Thyroid gland (tissue), 4 donors: ENCODE measurements at regions not wholly inside any gene's neighbourhood (a gene's known extent, or its start where the extent isn't known, plus 50 kb on each side); places are given as distances from the start of the nearest gene placed in this dataset.

Source experiments
- DNase-seq, 2 donors: peaks; one replicate each; pipeline ENCODE4 v3.0.0-alpha.2; 2019
- H3K27ac ChIP-seq, 3 donors: fragments of 200-600 bp; sonication (generic); 1 replicate in 2 of 3; 2 replicates in 1 of 3; pipeline ENCODE4 v1.5.1; 2016 to 2019; ENCODE audit warnings: mild to moderate bottlenecking in 1 of 3, moderate library complexity in 1 of 3
- H3K27me3 ChIP-seq: fragments of 200-600 bp; sonication (generic); one replicate; pipeline ENCODE4 v1.5.1; 2019
- H3K36me3 ChIP-seq, 2 donors: fragments of 200-600 bp; sonication (generic); one replicate each; pipeline ENCODE4 v1.5.1; 2016 to 2019
- H3K4me1 ChIP-seq, 2 donors: fragments of 200-600 bp; sonication (generic); one replicate each; pipeline ENCODE4 v1.5.1; 2017 to 2019
- H3K4me3 ChIP-seq, 3 donors: fragments of 200-600 bp; sonication (generic); replicated peaks in 1 of 3; 1 replicate in 2 of 3; 2 replicates in 1 of 3; pipeline ENCODE4 v1.5.1; 2016; ENCODE audit warnings: mild to moderate bottlenecking in 1 of 3
- H3K9me3 ChIP-seq: fragments of 200-600 bp; sonication (generic); one replicate; pipeline ENCODE4 v1.5.1; 2017
- POLR2A ChIP-seq, 2 donors: fragments of 450-650 bp; IDR thresholded peaks; one replicate each; pipeline ENCODE4 v1.6.1; 2017; ENCODE audit warnings: antibody characterized with exemption in 2 of 2, mild to moderate bottlenecking in 2 of 2, moderate library complexity in 1 of 2
- WGBS, 2 donors: methylation state at CpG; one replicate each; pipeline ENCODE4 v1.1.5; 2017; 5-methylcytosine and 5-hydroxymethylcytosine counted together
- intact Hi-C: fragments of 100-400 bp; cut with DNase I; formaldehyde crosslinking; loops from one replicate; pipeline ENCODE4 v1.15.1; 2023
- TF ChIP-seq, protein P1 (sequence below), 6 experiments: fragments of 200-600 bp in 3 of 6; fragments of 450-650 bp in 3 of 6; sonication (generic) in 3 of 6; IDR thresholded peaks; one replicate each; pipeline ENCODE4 v1.5.1; 2016 to 2019; ENCODE audit warnings: antibody characterized with exemption in 6 of 6, mild to moderate bottlenecking in 2 of 6, inconsistent platforms in 1 of 6, moderate library complexity in 1 of 6

- intact Hi-C loops = no loop called here
- DNase-seq = no peak
- Histone ChIP-seq H3K4me3 (no peak overlapping the region), H3K4me1 (peaks cover 2 to 7% of the 10 kb centered on the region in 2 donors), H3K27ac (no peak overlapping the region), H3K36me3 (no peaks in the 10 kb centered on the region), H3K27me3 (no peaks in the 10 kb centered on the region), H3K9me3 (no peaks in the 10 kb centered on the region)
- WGBS, 2 donors = 85 to 86% methylated on average over 2 of the region's 2 CpGs
- TF ChIP-seq POLR2A (IDR thresholded peaks at IDR 0.05) = no peak
- TF ChIP-seq, protein P1, sequence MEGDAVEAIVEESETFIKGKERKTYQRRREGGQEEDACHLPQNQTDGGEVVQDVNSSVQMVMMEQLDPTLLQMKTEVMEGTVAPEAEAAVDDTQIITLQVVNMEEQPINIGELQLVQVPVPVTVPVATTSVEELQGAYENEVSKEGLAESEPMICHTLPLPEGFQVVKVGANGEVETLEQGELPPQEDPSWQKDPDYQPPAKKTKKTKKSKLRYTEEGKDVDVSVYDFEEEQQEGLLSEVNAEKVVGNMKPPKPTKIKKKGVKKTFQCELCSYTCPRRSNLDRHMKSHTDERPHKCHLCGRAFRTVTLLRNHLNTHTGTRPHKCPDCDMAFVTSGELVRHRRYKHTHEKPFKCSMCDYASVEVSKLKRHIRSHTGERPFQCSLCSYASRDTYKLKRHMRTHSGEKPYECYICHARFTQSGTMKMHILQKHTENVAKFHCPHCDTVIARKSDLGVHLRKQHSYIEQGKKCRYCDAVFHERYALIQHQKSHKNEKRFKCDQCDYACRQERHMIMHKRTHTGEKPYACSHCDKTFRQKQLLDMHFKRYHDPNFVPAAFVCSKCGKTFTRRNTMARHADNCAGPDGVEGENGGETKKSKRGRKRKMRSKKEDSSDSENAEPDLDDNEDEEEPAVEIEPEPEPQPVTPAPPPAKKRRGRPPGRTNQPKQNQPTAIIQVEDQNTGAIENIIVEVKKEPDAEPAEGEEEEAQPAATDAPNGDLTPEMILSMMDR (IDR thresholded peaks at IDR 0.05) = no peak
These were observed 308.0 kb downstream of the MAP2K6 start for GRCh38 chr17:69722518-69722917.

GRCh38 chr17:69723316-69723715, 308.8 kb downstream of the MAP2K6 start:
- Histone ChIP-seq H3K9me3 (no peaks in the 10 kb centered on the region), H3K27ac (no peak overlapping the region), H3K36me3 (no peaks in the 10 kb centered on the region), H3K27me3 (no peaks in the 10 kb centered on the region), H3K4me3 (no peak overlapping the region), H3K4me1 (peaks cover 2% of the 10 kb centered on the region in 2 donors)
- TF ChIP-seq, protein P1 (IDR thresholded peaks at IDR 0.05) = no peak
- no peak for TF ChIP-seq POLR2A (IDR thresholded peaks at IDR 0.05)
- DNase-seq = no peak
- intact Hi-C loops = no loop called here
- 89 to 96% methylated on average over 3 of the region's 3 CpGs for WGBS, 2 donors

GRCh38 chr17:69723741-69724140, 309.2 kb downstream of the MAP2K6 start:
- no peak for DNase-seq
- no peak for TF ChIP-seq POLR2A (IDR thresholded peaks at IDR 0.05)
- TF ChIP-seq, protein P1 (IDR thresholded peaks at IDR 0.05) = no peak
- H3K4me3 ChIP-seq = no peak overlapping the region
- peaks cover 6% of the 10 kb centered on the region in 2 donors for H3K4me1 ChIP-seq
- H3K27ac ChIP-seq = no peak overlapping the region
- no peaks in the 10 kb centered on the region for H3K9me3 ChIP-seq
- intact Hi-C loops = no loop called here
- no peaks in the 10 kb centered on the region for H3K27me3 ChIP-seq
- H3K36me3 ChIP-seq = no peaks in the 10 kb centered on the region

DNA sequence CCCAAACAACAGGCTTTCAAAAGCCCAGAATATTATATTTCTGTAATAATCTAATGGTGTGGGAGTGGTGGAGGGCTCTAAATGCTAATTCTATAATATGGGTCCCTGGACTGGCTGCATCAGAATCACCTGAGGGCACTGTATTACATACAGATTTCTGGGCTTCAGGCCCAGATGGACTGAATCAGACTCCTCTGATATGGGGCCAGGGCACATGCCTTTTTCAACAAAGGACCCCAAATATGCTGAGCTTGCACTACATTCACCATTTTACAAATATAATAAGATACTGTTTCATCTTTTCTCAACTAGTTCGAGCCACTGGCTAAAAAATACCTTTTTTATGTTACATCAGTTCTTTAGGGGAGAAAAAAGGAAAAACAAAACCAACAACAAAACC, 309.7 kb downstream of the MAP2K6 start:
- H3K9me3 ChIP-seq = no peaks in the 10 kb centered on the region
- DNase-seq = no peak
- intact Hi-C loops = no loop called here
- H3K36me3 ChIP-seq = no peaks in the 10 kb centered on the region
- peaks cover 11% of the 10 kb centered on the region in 2 donors for H3K4me1 ChIP-seq
- no peaks in the 10 kb centered on the region for H3K27me3 ChIP-seq
- no peak overlapping the region for H3K4me3 ChIP-seq
- 82 to 96% methylated on average over 1 of the region's 1 CpG for WGBS, 2 donors
- no peak overlapping the region for H3K27ac ChIP-seq
- TF ChIP-seq, protein P1 (IDR thresholded peaks at IDR 0.05) = no peak
- TF ChIP-seq POLR2A (IDR thresholded peaks at IDR 0.05) = no peak

- Histone ChIP-seq H3K27ac (no peak overlapping the region), H3K4me1 (peaks cover 13 to 20% of the 10 kb centered on the region in 2 donors), H3K9me3 (no peaks in the 10 kb centered on the region), H3K4me3 (no peak overlapping the region), H3K27me3 (no peaks in the 10 kb centered on the region), H3K36me3 (no peaks in the 10 kb centered on the region)
- DNase-seq = no peak
- TF ChIP-seq, protein P1 (IDR thresholded peaks at IDR 0.05) = no peak
- TF ChIP-seq POLR2A (IDR thresholded peaks at IDR 0.05) = no peak
- intact Hi-C loops = no loop called here
- WGBS, 2 donors = 88 to 91% methylated on average over 3 of the region's 3 CpGs
These were observed 310.6 kb downstream of the MAP2K6 start for GRCh38 chr17:69725146-69725545.
